NCI-H146 treated with DMSO at 0.1 percent for 48 hours (cell line): ENCODE measurements at regions not wholly inside any gene's neighbourhood (a gene's known extent, or its start where the extent isn't known, plus 50 kb on each side); places are given as distances from the start of the nearest gene placed in this dataset.

Experiments used
- DNase-seq: peaks from one replicate; lab custom pipeline; 2025; ENCODE audit not compliant: unreplicated experiment; lab: John Stamatoyannopoulos, UW

GRCh38 chr2:43039376-43040080 is 186.9 kb downstream of the ZFP36L2 start:
- DNase-seq = no peak

- DNase-seq = no peak
Measured at GRCh38 chr2:43038696-43039094, 187.7 kb downstream of the ZFP36L2 start.

GRCh38 chr2:43038034-43038695 is 188.2 kb downstream of the ZFP36L2 start:
- DNase-seq = no peak

GRCh38 chr2:43035922-43036321 is 190.5 kb downstream of the ZFP36L2 start:
- DNase-seq = no peak

GRCh38 chr2:43034921-43035320 is 191.5 kb downstream of the ZFP36L2 start:
- no peak for DNase-seq

- no peak for DNase-seq
Measured at GRCh38 chr2:43034242-43034619, 192.2 kb downstream of the ZFP36L2 start.

GRCh38 chr2:43033466-43034241 is 192.8 kb downstream of the ZFP36L2 start:
- no peak for DNase-seq

- no peak for DNase-seq
Measured at GRCh38 chr2:43033016-43033270, 193.5 kb downstream of the ZFP36L2 start.

- no peak for DNase-seq
Measured at GRCh38 chr2:43032213-43033015, 194.0 kb downstream of the ZFP36L2 start.

- no peak for DNase-seq
Measured at GRCh38 chr2:43031471-43032212, 194.8 kb downstream of the ZFP36L2 start.

- no peak for DNase-seq
Measured at GRCh38 chr2:43030551-43031307, 195.7 kb downstream of the ZFP36L2 start.

- no peak for DNase-seq
Measured at GRCh38 chr2:43029186-43029585, 197.2 kb downstream of the ZFP36L2 start.

- no peak for DNase-seq
Measured at GRCh38 chr2:43028188-43028587, 198.2 kb downstream of the ZFP36L2 start.

- DNase-seq = no peak
Measured at GRCh38 chr2:43027097-43027873, 199.1 kb downstream of the ZFP36L2 start.

- no peak for DNase-seq
Measured at GRCh38 chr2:43026426-43027096, 199.8 kb downstream of the ZFP36L2 start.

GRCh38 chr2:43025709-43026295 is 200.6 kb downstream of the ZFP36L2 start:
- no peak for DNase-seq

- no peak for DNase-seq
Measured at GRCh38 chr2:43024515-43025011, 201.8 kb downstream of the ZFP36L2 start.
